H9 (cell line): ENCODE measurements at regions not wholly inside any gene's neighbourhood (a gene's known extent, or its start where the extent isn't known, plus 50 kb on each side); places are given as distances from the start of the nearest gene placed in this dataset.

Experiments used
- DNase-seq: peaks from one replicate; pipeline ENCODE4 v3.0.0-alpha.2; 2017
- H2AFZ ChIP-seq: one replicate; pipeline ENCODE4 v1.6.1; 2013; ENCODE audit warnings: mild to moderate bottlenecking, low read length, control low read depth, moderate library complexity
- H2AK5ac ChIP-seq: 2 replicates; pipeline ENCODE4 v1.6.1; 2013; ENCODE audit warnings: low read length, control low read depth, mixed read lengths; ENCODE audit not compliant: insufficient read length
- H2BK120ac ChIP-seq: one replicate; pipeline ENCODE4 v1.6.1; 2013; ENCODE audit warnings: low read depth, mild to moderate bottlenecking, low read length, control low read depth, inconsistent platforms; ENCODE audit not compliant: poor library complexity, severe bottlenecking
- H2BK12ac ChIP-seq: 2 replicates; pipeline ENCODE4 v1.6.1; 2013; ENCODE audit warnings: low read length, control low read depth, mixed read lengths, low read depth; ENCODE audit not compliant: insufficient read length
- H2BK15ac ChIP-seq: 2 replicates; pipeline ENCODE4 v1.6.1; 2013; ENCODE audit warnings: low read depth, low read length, control low read depth
- H2BK20ac ChIP-seq: one replicate; pipeline ENCODE4 v1.6.1; 2013; ENCODE audit warnings: low read depth, mild to moderate bottlenecking, low read length, control low read depth, inconsistent platforms; ENCODE audit not compliant: poor library complexity, severe bottlenecking
- H2BK5ac ChIP-seq: 2 replicates; pipeline ENCODE4 v1.6.1; 2013; ENCODE audit warnings: low read length, control low read depth, mixed read lengths; ENCODE audit not compliant: insufficient read length
- H3K14ac ChIP-seq: 2 replicates; pipeline ENCODE4 v1.6.1; 2013; ENCODE audit warnings: low read length, control low read depth; ENCODE audit not compliant: insufficient read depth
- H3K18ac ChIP-seq: 2 replicates; pipeline ENCODE4 v1.6.1; 2013; ENCODE audit warnings: low read depth, mild to moderate bottlenecking, mixed read lengths, low read length, control low read depth; ENCODE audit not compliant: insufficient read length
- H3K23ac ChIP-seq: 2 replicates; pipeline ENCODE4 v1.6.1; 2013; ENCODE audit warnings: low read length, control low read depth, mixed read lengths, low read depth; ENCODE audit not compliant: insufficient read length
- H3K23me2 ChIP-seq: 2 replicates; pipeline ENCODE4 v1.6.1; 2013; ENCODE audit warnings: low read depth, mild to moderate bottlenecking, mixed read lengths, low read length, control low read depth; ENCODE audit not compliant: insufficient read length, poor library complexity, severe bottlenecking
- H3K27ac ChIP-seq: 2 replicates; pipeline ENCODE4 v1.5.1; 2013; ENCODE audit warnings: low read length, control low read depth, mixed read lengths, low read depth; ENCODE audit not compliant: insufficient read length
- H3K27me3 ChIP-seq: 2 replicates; pipeline ENCODE4 v1.6.1; 2013; ENCODE audit warnings: low read length, control low read depth, inconsistent platforms; ENCODE audit not compliant: insufficient read depth
- H3K4ac ChIP-seq: 2 replicates; pipeline ENCODE4 v1.6.1; 2013; ENCODE audit warnings: low read depth, mild to moderate bottlenecking, control low read depth, inconsistent platforms, low read length, moderate library complexity
- H3K4me1 ChIP-seq: 2 replicates; pipeline ENCODE4 v1.6.1; 2013; ENCODE audit warnings: low read length, control low read depth, inconsistent platforms; ENCODE audit not compliant: insufficient read depth
- H3K4me2 ChIP-seq: 2 replicates; pipeline ENCODE4 v1.6.1; 2013; ENCODE audit warnings: low read length, control low read depth, mixed read lengths; ENCODE audit not compliant: insufficient read length, insufficient read depth
- H3K56ac ChIP-seq: 2 replicates; pipeline ENCODE4 v1.6.1; 2013; ENCODE audit warnings: low read depth, mild to moderate bottlenecking, mixed read lengths, low read length, control low read depth; ENCODE audit not compliant: insufficient read length
- H3K79me1 ChIP-seq: 2 replicates; pipeline ENCODE4 v1.6.1; 2013; ENCODE audit warnings: low read depth, mild to moderate bottlenecking, moderate library complexity, low read length, control low read depth, inconsistent platforms; ENCODE audit not compliant: insufficient read depth, poor library complexity, severe bottlenecking
- H3K79me2 ChIP-seq: 2 replicates; pipeline ENCODE4 v1.6.1; 2013; ENCODE audit warnings: low read length, control low read depth, inconsistent platforms; ENCODE audit not compliant: insufficient read depth
- H3K9ac ChIP-seq: 2 replicates; pipeline ENCODE4 v1.6.1; 2013; ENCODE audit warnings: low read length, control low read depth, mixed read lengths; ENCODE audit not compliant: insufficient read length; ENCODE audit errors: extremely low read depth
- H3K9me3 ChIP-seq: one replicate; pipeline ENCODE4 v1.6.1; 2013; ENCODE audit warnings: low read depth, low read length, inconsistent platforms; ENCODE audit not compliant: control insufficient read depth
- H3T11ph ChIP-seq: one replicate; pipeline ENCODE4 v1.6.1; 2013; ENCODE audit warnings: mild to moderate bottlenecking, low read length, control low read depth, inconsistent platforms
- H4K20me1 ChIP-seq: one replicate; pipeline ENCODE4 v1.6.1; 2013; ENCODE audit not compliant: control insufficient read depth, insufficient read length, insufficient read depth
- H4K5ac ChIP-seq: 2 replicates; pipeline ENCODE4 v1.6.1; 2013; ENCODE audit warnings: low read depth, mild to moderate bottlenecking, mixed read lengths, low read length, control low read depth; ENCODE audit not compliant: insufficient read length
- H4K8ac ChIP-seq: replicated peaks from 2 replicates; pipeline ENCODE4 v1.6.1; 2013; ENCODE audit warnings: low read length, control low read depth, mixed read lengths, low read depth; ENCODE audit not compliant: insufficient read length
- H4K91ac ChIP-seq: 2 replicates; pipeline ENCODE4 v1.6.1; 2013; ENCODE audit warnings: low read depth, mild to moderate bottlenecking, moderate library complexity, mixed read lengths, low read length, control low read depth; ENCODE audit not compliant: insufficient read length
- H3K27ac Mint-ChIP-seq, 3 experiments: 2 replicates in 2 of 3; 3 replicates in 1 of 3; pipeline ENCODE4 v1.8.0; 2020 to 2021; ENCODE audit warnings: mixed read lengths in 3 of 3, mild to moderate bottlenecking in 1 of 3, moderate library complexity in 1 of 3
- H3K27me3 Mint-ChIP-seq: 2 replicates; pipeline ENCODE4 v1.8.0; 2021; ENCODE audit warnings: low read depth, mild to moderate bottlenecking, moderate library complexity, mixed read lengths
- H3K36me3 Mint-ChIP-seq, 3 experiments: 2 replicates in 2 of 3; 3 replicates in 1 of 3; pipeline ENCODE4 v1.8.0; 2020 to 2021; ENCODE audit warnings: low read depth in 3 of 3, mixed read lengths in 3 of 3; ENCODE audit not compliant: insufficient read depth in 1 of 3
- H3K4me1 Mint-ChIP-seq, 2 experiments: 2 replicates each; pipeline ENCODE4 v1.8.0; 2020; ENCODE audit warnings: mixed read lengths in 2 of 2
- H3K4me3 Mint-ChIP-seq, 2 experiments: 2 replicates in 1 of 2; 3 replicates in 1 of 2; pipeline ENCODE4 v1.8.0; 2020 to 2021; ENCODE audit warnings: mild to moderate bottlenecking in 2 of 2, mixed read lengths in 2 of 2, moderate library complexity in 1 of 2
- H3K9me3 Mint-ChIP-seq, 2 experiments: 2 replicates in 1 of 2; 3 replicates in 1 of 2; pipeline ENCODE4 v1.8.0; 2020; ENCODE audit warnings: mild to moderate bottlenecking in 2 of 2, mixed read lengths in 2 of 2, moderate library complexity in 1 of 2
- CTCF ChIP-seq: fragments of 200-600 bp; sonication (generic); conservative IDR thresholded peaks from 3 replicates; pipeline ENCODE4 v1.8.0; 2021; ENCODE audit warnings: antibody characterized with exemption, mild to moderate bottlenecking
- WGBS: extraction: QIAGEN DNeasy Blood & Tissue Kit; methylation state at CpG from one replicate; pipeline ENCODE4 v1.1.7; 2013; ENCODE audit warnings: missing lambda C conversion rate, low lambda C conversion rate, mixed read lengths; ENCODE audit not compliant: insufficient read length; ENCODE audit errors: extremely low coverage; 5-methylcytosine and 5-hydroxymethylcytosine counted together

- H2BK5ac ChIP-seq, result no peak overlapping the region
- H4K8ac ChIP-seq, result no peak overlapping the region
- H2BK120ac ChIP-seq, result no peak overlapping the region
- DNase-seq, result no peak
- Mint-ChIP-seq H3K27me3 (no peaks in the 10 kb centered on the region; the same call in 1 of the 2 replicates), H3K4me1 (no peaks in the 10 kb centered on the region), H3K4me3 (no peak overlapping the region), H3K27ac (no peak overlapping the region), H3K36me3 (no peaks in the 10 kb centered on the region), H3K9me3 (no peaks in the 10 kb centered on the region)
- H2AK5ac ChIP-seq, result no peak overlapping the region
- H3K14ac ChIP-seq, result no peak overlapping the region
- H3K18ac ChIP-seq, result no peak overlapping the region
- H3K9ac ChIP-seq, result no peak overlapping the region
- no peak overlapping the region for H3K4me2 ChIP-seq
- H3K79me2 ChIP-seq, result no peaks in the 10 kb centered on the region
- no peak overlapping the region for H3K27ac ChIP-seq
- no peaks in the 10 kb centered on the region for H3K4me1 ChIP-seq
- no peak overlapping the region for H2BK20ac ChIP-seq
- no peak overlapping the region for H3T11ph ChIP-seq
- no peak for TF ChIP-seq CTCF
- no peak overlapping the region for H4K5ac ChIP-seq
- no peaks in the 10 kb centered on the region for H3K23me2 ChIP-seq
- no peak overlapping the region for H2AFZ ChIP-seq
- H3K56ac ChIP-seq, result no peak overlapping the region
- no peaks in the 10 kb centered on the region for H3K27me3 ChIP-seq
- H2BK12ac ChIP-seq, result no peak overlapping the region
- no peaks in the 10 kb centered on the region for H3K9me3 ChIP-seq
- no CpG with 5 or more reads among the region's 3 CpGs for WGBS
- no peaks in the 10 kb centered on the region for H4K20me1 ChIP-seq
- H2BK15ac ChIP-seq, result no peak overlapping the region
- H3K23ac ChIP-seq, result no peak overlapping the region
- H4K91ac ChIP-seq, result no peak overlapping the region
- no peak overlapping the region for H3K4ac ChIP-seq
- H3K79me1 ChIP-seq, result no peaks in the 10 kb centered on the region
These were observed 124.4 kb upstream of the TRIB2 start for GRCh38 chr2:12592296-12592695.
